ENCODE measurements at regions not wholly inside any gene's neighbourhood (a gene's known extent, or its start where the extent isn't known, plus 50 kb on each side); places are given as distances from the start of the nearest gene placed in this dataset.
"Not testable (repeated sequence)": the region's sequence is repeated elsewhere in the genome, so short reads cannot be mapped to it uniquely, and the experiment has no call there.

GRCh38 chr6:15904651-15905376, 224.1 kb upstream of the MYLIP start:
- no peaks in the 10 kb centered on the region for H3K36me3 Mint-ChIP-seq
- H3K27me3 Mint-ChIP-seq = no peaks in the 10 kb centered on the region
- no peak for ATAC-seq
- no peaks in the 10 kb centered on the region for H3K9me3 Mint-ChIP-seq
- H3K4me1 Mint-ChIP-seq = peaks cover 88% of the 10 kb centered on the region
- H3K4me3 Mint-ChIP-seq = no peak overlapping the region
- peak overlapping the region; percentile 99 for H3K27ac Mint-ChIP-seq

- peak; percentile 95 for ATAC-seq
- Mint-ChIP-seq H3K4me1 (peaks cover 82% of the 10 kb centered on the region), H3K4me3 (peak overlapping the region; percentile 71), H3K36me3 (no peaks in the 10 kb centered on the region), H3K9me3 (no peaks in the 10 kb centered on the region), H3K27me3 (no peaks in the 10 kb centered on the region), H3K27ac (peak overlapping the region; percentile 99)
These were observed 227.5 kb upstream of the MYLIP start for GRCh38 chr6:15901141-15902115.

- Mint-ChIP-seq H3K27me3 (no peaks in the 10 kb centered on the region), H3K4me3 (no peak overlapping the region), H3K4me1 (peaks cover 58% of the 10 kb centered on the region), H3K36me3 (no peaks in the 10 kb centered on the region), H3K9me3 (no peaks in the 10 kb centered on the region), H3K27ac (peak overlapping the region; percentile 49)
- ATAC-seq = no peak
These were observed 230.2 kb upstream of the MYLIP start for GRCh38 chr6:15898693-15899092.

- Mint-ChIP-seq H3K27ac (peak overlapping the region; percentile 53), H3K27me3 (no peaks in the 10 kb centered on the region), H3K4me3 (no peak overlapping the region), H3K9me3 (no peaks in the 10 kb centered on the region), H3K4me1 (peaks cover 44% of the 10 kb centered on the region), H3K36me3 (no peaks in the 10 kb centered on the region)
- ATAC-seq = no peak
These were observed 231.6 kb upstream of the MYLIP start for GRCh38 chr6:15897063-15897876.

GRCh38 chr6:15894973-15895725, 232.3 kb upstream of the DTNBP1 start:
- Mint-ChIP-seq H3K27ac (peak overlapping the region; percentile 53), H3K27me3 (no peaks in the 10 kb centered on the region), H3K4me3 (no peak overlapping the region), H3K9me3 (no peaks in the 10 kb centered on the region), H3K36me3 (no peaks in the 10 kb centered on the region), H3K4me1 (peaks cover 23% of the 10 kb centered on the region)
- no peak for ATAC-seq

GRCh38 chr6:15893556-15894253, 230.9 kb upstream of the DTNBP1 start:
- no peak for ATAC-seq
- Mint-ChIP-seq H3K9me3 (no peaks in the 10 kb centered on the region), H3K36me3 (no peaks in the 10 kb centered on the region), H3K27me3 (no peaks in the 10 kb centered on the region), H3K27ac (no peak overlapping the region), H3K4me1 (peaks cover 25% of the 10 kb centered on the region), H3K4me3 (no peak overlapping the region)

- no peak overlapping the region for H3K4me3 Mint-ChIP-seq
- H3K9me3 Mint-ChIP-seq = no peaks in the 10 kb centered on the region
- peaks cover 31% of the 10 kb centered on the region for H3K4me1 Mint-ChIP-seq
- ATAC-seq = no peak
- no peaks in the 10 kb centered on the region for H3K36me3 Mint-ChIP-seq
- no peak overlapping the region for H3K27ac Mint-ChIP-seq
- no peaks in the 10 kb centered on the region for H3K27me3 Mint-ChIP-seq
These were observed 229.5 kb upstream of the DTNBP1 start for GRCh38 chr6:15892369-15892768.

- H3K36me3 Mint-ChIP-seq = peaks cover 5% of the 10 kb centered on the region
These were observed 226.3 kb upstream of the DTNBP1 start for GRCh38 chr6:15888798-15889772.

GRCh38 chr6:15887491-15888461, 224.9 kb upstream of the DTNBP1 start:
- peaks cover 31% of the 10 kb centered on the region for H3K4me1 Mint-ChIP-seq
- H3K9me3 Mint-ChIP-seq = peaks cover 4% of the 10 kb centered on the region

More at GRCh38 chr6:15888798-15889772, 226.3 kb upstream of the DTNBP1 start:
- no peaks in the 10 kb centered on the region for H3K27me3 Mint-ChIP-seq
- H3K4me1 Mint-ChIP-seq = peaks cover 31% of the 10 kb centered on the region
- no peak overlapping the region for H3K4me3 Mint-ChIP-seq
- ATAC-seq = no peak
- peaks cover 4% of the 10 kb centered on the region for H3K9me3 Mint-ChIP-seq
- H3K27ac Mint-ChIP-seq = peak overlapping the region; percentile 92

GRCh38 chr6:15885624-15886023, 222.8 kb upstream of the DTNBP1 start:
- H3K27ac Mint-ChIP-seq = peak overlapping the region; percentile 92
- peaks cover 43% of the 10 kb centered on the region for H3K4me1 Mint-ChIP-seq
- peaks cover 4% of the 10 kb centered on the region for H3K9me3 Mint-ChIP-seq
- peaks cover 5% of the 10 kb centered on the region for H3K36me3 Mint-ChIP-seq
- no peak for ATAC-seq
- no peaks in the 10 kb centered on the region for H3K27me3 Mint-ChIP-seq
- no peak overlapping the region for H3K4me3 Mint-ChIP-seq

More at GRCh38 chr6:15887491-15888461, 224.9 kb upstream of the DTNBP1 start:
- Mint-ChIP-seq H3K4me3 (peak overlapping the region; percentile 61), H3K27me3 (no peaks in the 10 kb centered on the region), H3K27ac (peak overlapping the region; percentile 92), H3K36me3 (peaks cover 5% of the 10 kb centered on the region)
- peak; percentile 91 for ATAC-seq

- not testable (repeated sequence) for H3K27me3 Mint-ChIP-seq, H3K4me3 Mint-ChIP-seq, ATAC-seq, H3K9me3 Mint-ChIP-seq, H3K36me3 Mint-ChIP-seq
- Mint-ChIP-seq H3K4me1 (peaks cover 48% of the 10 kb centered on the region), H3K27ac (peak overlapping the region; percentile 46)
These were observed 220.8 kb upstream of the DTNBP1 start for GRCh38 chr6:15883593-15883992.

GRCh38 chr6:15882915-15883314, 220.1 kb upstream of the DTNBP1 start:
- Mint-ChIP-seq H3K9me3 (peaks cover 4% of the 10 kb centered on the region), H3K27me3 (no peaks in the 10 kb centered on the region), H3K27ac (peak overlapping the region; percentile 67), H3K36me3 (peaks cover 5% of the 10 kb centered on the region), H3K4me3 (no peak overlapping the region), H3K4me1 (peaks cover 44% of the 10 kb centered on the region)
- ATAC-seq = no peak

Data from stimulated activated memory B cell treated with anti-CD40 and anti-IgM and Interleukin-4, amounts not matched to agents 10 μg/mL and 1 μg/mL and 100 μg/mL, for 72 hours (primary cell).